Skin of body (tissue), 1 donor: ENCODE measurements at regions not wholly inside any gene's neighbourhood (a gene's known extent, or its start where the extent isn't known, plus 50 kb on each side); places are given as distances from the start of the nearest gene placed in this dataset.
A peak's percentile ranks its signal among the peaks of the same experiment; 100 is the strongest.
"Not testable (repeated sequence)": the region's sequence is repeated elsewhere in the genome, so short reads cannot be mapped to it uniquely, and the experiment has no call there.

Experiments
- DNase-seq: peaks from one replicate; lab custom pipeline; 2025; lab: John Stamatoyannopoulos, UW

- not testable (repeated sequence) for DNase-seq
Observed at GRCh38 chr17:21550031-21550430, 142.3 kb upstream of the KCNJ18 start.

- DNase-seq, result peak; percentile 87
Observed at GRCh38 chr17:21551081-21551881, 141.0 kb upstream of the KCNJ18 start.

GRCh38 chr17:21558921-21559320, 133.4 kb upstream of the KCNJ18 start:
- not testable (repeated sequence) for DNase-seq

- no peak for DNase-seq
Observed at GRCh38 chr17:21564262-21564661, 128.1 kb upstream of the KCNJ18 start.

GRCh38 chr17:21564757-21565156, 127.6 kb upstream of the KCNJ18 start:
- not testable (repeated sequence) for DNase-seq

- DNase-seq, result not testable (repeated sequence)
Observed at GRCh38 chr17:21570427-21570826, 121.9 kb upstream of the KCNJ18 start.

GRCh38 chr17:21572148-21572547, 120.2 kb upstream of the KCNJ18 start:
- not testable (repeated sequence) for DNase-seq

- not testable (repeated sequence) for DNase-seq
Observed at GRCh38 chr17:21573271-21573960, 118.9 kb upstream of the KCNJ18 start.

GRCh38 chr17:21573961-21574610, 118.2 kb upstream of the KCNJ18 start:
- DNase-seq, result peak; percentile 27

GRCh38 chr17:21574611-21575255, 117.6 kb upstream of the KCNJ18 start:
- not testable (repeated sequence) for DNase-seq

GRCh38 chr17:21578783-21579182, 113.5 kb upstream of the KCNJ18 start:
- not testable (repeated sequence) for DNase-seq

GRCh38 chr17:21592774-21593173, 99.5 kb upstream of the KCNJ18 start:
- no peak for DNase-seq

- DNase-seq, result not testable (repeated sequence)
Observed at GRCh38 chr17:21593452-21594105, 98.7 kb upstream of the KCNJ18 start.

GRCh38 chr17:21595086-21595485, 97.2 kb upstream of the KCNJ18 start:
- DNase-seq, result no peak

GRCh38 chr17:21602176-21602575, 90.1 kb upstream of the KCNJ18 start:
- DNase-seq, result no peak

GRCh38 chr17:21603292-21603691, 89.0 kb upstream of the KCNJ18 start:
- not testable (repeated sequence) for DNase-seq

GRCh38 chr17:21611443-21611842, 80.9 kb upstream of the KCNJ18 start:
- not testable (repeated sequence) for DNase-seq

- DNase-seq, result not testable (repeated sequence)
Observed at GRCh38 chr17:21612123-21613070, 79.9 kb upstream of the KCNJ18 start.

- no peak for DNase-seq
Observed at GRCh38 chr17:21613071-21613429, 79.3 kb upstream of the KCNJ18 start.

- DNase-seq, result not testable (repeated sequence)
Observed at GRCh38 chr17:21626987-21627386, 65.3 kb upstream of the KCNJ18 start.
